Breast epithelium (tissue), 4 donors: ENCODE measurements at regions not wholly inside any gene's neighbourhood (a gene's known extent, or its start where the extent isn't known, plus 50 kb on each side); places are given as distances from the start of the nearest gene placed in this dataset.

Experiments
- DNase-seq, 2 donors: peaks; one replicate each; pipeline ENCODE4 v3.0.0-alpha.2; 2019; ENCODE audit warnings: low spot score in 2 of 2
- H3K27ac ChIP-seq, 2 donors: fragments of 200-600 bp; sonication (generic) in 1 of 2; one replicate each; pipeline ENCODE4 v1.5.1; 2016 to 2019; ENCODE audit warnings: mild to moderate bottlenecking in 1 of 2
- H3K27me3 ChIP-seq, 2 donors: fragments of 200-600 bp; sonication (generic) in 1 of 2; one replicate each; pipeline versions ENCODE4 v1.5.1 to v1.6.0; 2017 to 2019; ENCODE audit warnings: control low read depth in 1 of 2, mild to moderate bottlenecking in 1 of 2
- H3K36me3 ChIP-seq: fragments of 200-600 bp; one replicate; pipeline ENCODE4 v1.5.1; 2019
- H3K4me1 ChIP-seq, 2 donors: fragments of 200-600 bp; sonication (generic); one replicate each; pipeline ENCODE4 v1.5.1; 2016 to 2019; ENCODE audit warnings: control low read depth in 1 of 2
- H3K4me3 ChIP-seq, 3 donors: fragments of 200-600 bp; sonication (generic); 1 replicate in 2 of 3; 2 replicates in 1 of 3; pipeline ENCODE4 v1.5.1; 2016 to 2019; ENCODE audit warnings: mild to moderate bottlenecking in 3 of 3, moderate library complexity in 2 of 3
- H3K9me3 ChIP-seq, 2 donors: fragments of 200-600 bp; sonication (generic) in 1 of 2; one replicate each; pipeline ENCODE4 v1.5.1; 2016 to 2019; ENCODE audit warnings: control low read depth in 1 of 2
- CTCF ChIP-seq, 3 donors: fragments of 450-650 bp; IDR thresholded peaks; one replicate each; pipeline ENCODE4 v1.5.1; 2016 to 2017; ENCODE audit warnings: antibody characterized with exemption in 3 of 3, mild to moderate bottlenecking in 3 of 3, moderate library complexity in 3 of 3
- POLR2A ChIP-seq: fragments of 450-650 bp; IDR thresholded peaks from one replicate; pipeline ENCODE4 v1.6.1; 2016; ENCODE audit warnings: antibody characterized with exemption, mild to moderate bottlenecking, moderate library complexity
- POLR2AphosphoS5 ChIP-seq, 3 donors: sonication (generic); formaldehyde crosslinking; IDR thresholded peaks; one replicate each; pipeline ENCODE4 v1.6.1; 2017; ENCODE audit warnings: antibody characterized with exemption in 3 of 3
- intact Hi-C: fragments of 100-400 bp; cut with DNase I; formaldehyde crosslinking; loops from one replicate; pipeline ENCODE4 v1.15.1; 2023; ENCODE audit warnings: low total_unique reads

GRCh38 chr3:110254591-110254990 is 817.0 kb upstream of the NECTIN3 start:
- DNase-seq, result no peak
- intact Hi-C loops, result no loop called here
- no peak overlapping the region for H3K27ac ChIP-seq
- no peaks in the 10 kb centered on the region for H3K27me3 ChIP-seq
- no peaks in the 10 kb centered on the region for H3K9me3 ChIP-seq
- H3K36me3 ChIP-seq, result no peaks in the 10 kb centered on the region
- no peak for TF ChIP-seq POLR2A
- no peak overlapping the region for H3K4me3 ChIP-seq
- no peaks in the 10 kb centered on the region for H3K4me1 ChIP-seq

GRCh38 chr3:110261141-110261540 is 810.5 kb upstream of the NECTIN3 start:
- H3K4me1 ChIP-seq, result no peaks in the 10 kb centered on the region
- no peaks in the 10 kb centered on the region for H3K36me3 ChIP-seq
- no peak overlapping the region for H3K4me3 ChIP-seq
- H3K27me3 ChIP-seq, result no peaks in the 10 kb centered on the region
- intact Hi-C loops, result no loop called here
- no peak for DNase-seq
- TF ChIP-seq POLR2AphosphoS5 (IDR thresholded peaks at IDR 0.05) (no peak), CTCF (IDR thresholded peaks at IDR 0.05) (no peak)
- no peaks in the 10 kb centered on the region for H3K9me3 ChIP-seq
- H3K27ac ChIP-seq, result no peak overlapping the region

GRCh38 chr3:110262896-110263295 is 808.7 kb upstream of the NECTIN3 start:
- no peak overlapping the region for H3K27ac ChIP-seq
- TF ChIP-seq POLR2A (no peak), POLR2AphosphoS5 (IDR thresholded peaks at IDR 0.05) (no peak), CTCF (IDR thresholded peaks at IDR 0.05) (no peak)
- H3K36me3 ChIP-seq, result no peaks in the 10 kb centered on the region
- H3K27me3 ChIP-seq, result no peaks in the 10 kb centered on the region
- no peak overlapping the region for H3K4me3 ChIP-seq
- DNase-seq, result no peak
- H3K4me1 ChIP-seq, result no peaks in the 10 kb centered on the region
- no peaks in the 10 kb centered on the region for H3K9me3 ChIP-seq
- intact Hi-C loops, result no loop called here

- intact Hi-C loops, result no loop called here
- no peaks in the 10 kb centered on the region for H3K36me3 ChIP-seq
Measured at GRCh38 chr3:110265302-110265701, 806.3 kb upstream of the NECTIN3 start.

GRCh38 chr3:110267304-110267845 is 804.2 kb upstream of the NECTIN3 start:
- Histone ChIP-seq H3K4me1 (no peaks in the 10 kb centered on the region), H3K27me3 (no peaks in the 10 kb centered on the region), H3K4me3 (no peak overlapping the region), H3K36me3 (no peaks in the 10 kb centered on the region), H3K9me3 (no peaks in the 10 kb centered on the region), H3K27ac (no peak overlapping the region)
- DNase-seq, result no peak
- TF ChIP-seq CTCF (IDR thresholded peaks at IDR 0.05) (no peak), POLR2AphosphoS5 (IDR thresholded peaks at IDR 0.05) (no peak), POLR2A (no peak)
- intact Hi-C loops, result no loop called here

More at GRCh38 chr3:110265302-110265701, 806.3 kb upstream of the NECTIN3 start:
- Histone ChIP-seq H3K9me3 (no peaks in the 10 kb centered on the region), H3K4me1 (no peaks in the 10 kb centered on the region), H3K4me3 (no peak overlapping the region), H3K27me3 (no peaks in the 10 kb centered on the region), H3K27ac (no peak overlapping the region)
- TF ChIP-seq CTCF (IDR thresholded peaks at IDR 0.05) (no peak), POLR2A (no peak), POLR2AphosphoS5 (IDR thresholded peaks at IDR 0.05) (no peak)
- DNase-seq, result no peak

- no peaks in the 10 kb centered on the region for H3K4me1 ChIP-seq
- intact Hi-C loops, result no loop called here
- no peak overlapping the region for H3K27ac ChIP-seq
- no peaks in the 10 kb centered on the region for H3K27me3 ChIP-seq
- no peaks in the 10 kb centered on the region for H3K36me3 ChIP-seq
- TF ChIP-seq CTCF (IDR thresholded peaks at IDR 0.05), result no peak
- TF ChIP-seq POLR2A, result no peak
- no peak for TF ChIP-seq POLR2AphosphoS5 (IDR thresholded peaks at IDR 0.05)
- DNase-seq, result no peak
- H3K4me3 ChIP-seq, result no peak overlapping the region
- H3K9me3 ChIP-seq, result no peaks in the 10 kb centered on the region
Measured at GRCh38 chr3:110272525-110272924, 799.1 kb upstream of the NECTIN3 start.
